Osteocyte (in vitro differentiated cells): ENCODE measurements at regions not wholly inside any gene's neighbourhood (a gene's known extent, or its start where the extent isn't known, plus 50 kb on each side); places are given as distances from the start of the nearest gene placed in this dataset.

Experiments used
- DNase-seq: peaks from one replicate; pipeline ENCODE4 v3.0.0; 2021; ENCODE audit warnings: mixed read lengths; ENCODE audit not compliant: unreplicated experiment; ENCODE audit errors: extremely low spot score
- H3K27ac Mint-ChIP-seq: one replicate; pipeline ENCODE4 v1.8.0; 2021; ENCODE audit warnings: mild to moderate bottlenecking, mixed read lengths; ENCODE audit not compliant: unreplicated experiment
- H3K27me3 Mint-ChIP-seq: one replicate; pipeline ENCODE4 v1.8.0; 2021; ENCODE audit warnings: mixed read lengths; ENCODE audit not compliant: unreplicated experiment
- H3K36me3 Mint-ChIP-seq: one replicate; pipeline ENCODE4 v1.8.0; 2021; ENCODE audit warnings: mixed read lengths; ENCODE audit not compliant: unreplicated experiment
- H3K4me1 Mint-ChIP-seq: one replicate; pipeline ENCODE4 v1.8.0; 2021; ENCODE audit warnings: mixed read lengths; ENCODE audit not compliant: unreplicated experiment
- H3K4me3 Mint-ChIP-seq: one replicate; pipeline ENCODE4 v1.8.0; 2021; ENCODE audit warnings: mild to moderate bottlenecking, moderate library complexity, mixed read lengths; ENCODE audit not compliant: unreplicated experiment
- H3K9me3 Mint-ChIP-seq: one replicate; pipeline ENCODE4 v1.8.0; 2021; ENCODE audit warnings: mixed read lengths; ENCODE audit not compliant: unreplicated experiment
- TF ChIP-seq, protein P1 (sequence below): fragments of 200-600 bp; sonication (generic); IDR thresholded peaks from 2 replicates; pipeline ENCODE4 v1.5.0; 2021; ENCODE audit warnings: antibody characterized with exemption, mild to moderate bottlenecking, moderate library complexity

DNA sequence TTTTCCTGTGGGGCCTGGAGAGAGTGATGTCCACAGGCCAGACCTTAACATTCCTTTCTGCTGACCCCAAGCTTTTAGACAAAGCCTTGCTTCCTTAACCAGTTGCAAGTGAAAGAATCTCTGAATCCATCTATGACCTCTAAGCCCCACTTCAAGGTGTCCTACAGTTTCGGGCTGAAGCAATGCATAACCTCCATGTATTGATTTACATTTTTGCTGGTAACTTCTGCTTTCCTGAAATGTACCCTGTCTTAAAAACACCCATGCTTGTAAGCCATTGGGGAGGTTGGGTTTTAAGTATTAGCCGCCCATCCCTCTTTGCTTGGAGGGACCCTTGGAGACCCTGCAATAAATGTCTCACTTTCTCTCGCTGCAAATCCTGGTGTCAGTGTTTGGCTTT, 190.6 kb downstream of the VRK1 start:
- TF ChIP-seq, protein P1, sequence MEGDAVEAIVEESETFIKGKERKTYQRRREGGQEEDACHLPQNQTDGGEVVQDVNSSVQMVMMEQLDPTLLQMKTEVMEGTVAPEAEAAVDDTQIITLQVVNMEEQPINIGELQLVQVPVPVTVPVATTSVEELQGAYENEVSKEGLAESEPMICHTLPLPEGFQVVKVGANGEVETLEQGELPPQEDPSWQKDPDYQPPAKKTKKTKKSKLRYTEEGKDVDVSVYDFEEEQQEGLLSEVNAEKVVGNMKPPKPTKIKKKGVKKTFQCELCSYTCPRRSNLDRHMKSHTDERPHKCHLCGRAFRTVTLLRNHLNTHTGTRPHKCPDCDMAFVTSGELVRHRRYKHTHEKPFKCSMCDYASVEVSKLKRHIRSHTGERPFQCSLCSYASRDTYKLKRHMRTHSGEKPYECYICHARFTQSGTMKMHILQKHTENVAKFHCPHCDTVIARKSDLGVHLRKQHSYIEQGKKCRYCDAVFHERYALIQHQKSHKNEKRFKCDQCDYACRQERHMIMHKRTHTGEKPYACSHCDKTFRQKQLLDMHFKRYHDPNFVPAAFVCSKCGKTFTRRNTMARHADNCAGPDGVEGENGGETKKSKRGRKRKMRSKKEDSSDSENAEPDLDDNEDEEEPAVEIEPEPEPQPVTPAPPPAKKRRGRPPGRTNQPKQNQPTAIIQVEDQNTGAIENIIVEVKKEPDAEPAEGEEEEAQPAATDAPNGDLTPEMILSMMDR = no peak
- Mint-ChIP-seq H3K27me3 (no peaks in the 10 kb centered on the region), H3K27ac (no peak overlapping the region), H3K9me3 (peaks cover 36% of the 10 kb centered on the region), H3K36me3 (no peaks in the 10 kb centered on the region), H3K4me3 (no peak overlapping the region), H3K4me1 (no peaks in the 10 kb centered on the region)
- DNase-seq = no peak

- Mint-ChIP-seq H3K27ac (no peak overlapping the region), H3K4me3 (no peak overlapping the region), H3K4me1 (no peaks in the 10 kb centered on the region), H3K27me3 (no peaks in the 10 kb centered on the region), H3K9me3 (peaks cover 30% of the 10 kb centered on the region), H3K36me3 (no peaks in the 10 kb centered on the region)
- peak; percentile 21 for DNase-seq
- TF ChIP-seq, protein P1 = no peak
These were observed 192.1 kb downstream of the VRK1 start for GRCh38 chr14:96989306-96989705.

GRCh38 chr14:96991226-96991625, 194.0 kb downstream of the VRK1 start:
- Mint-ChIP-seq H3K9me3 (peaks cover 24% of the 10 kb centered on the region), H3K4me1 (no peaks in the 10 kb centered on the region), H3K36me3 (no peaks in the 10 kb centered on the region), H3K27ac (no peak overlapping the region), H3K27me3 (no peaks in the 10 kb centered on the region), H3K4me3 (no peak overlapping the region)
- DNase-seq = peak; percentile 46
- TF ChIP-seq, protein P1 = no peak

DNA sequence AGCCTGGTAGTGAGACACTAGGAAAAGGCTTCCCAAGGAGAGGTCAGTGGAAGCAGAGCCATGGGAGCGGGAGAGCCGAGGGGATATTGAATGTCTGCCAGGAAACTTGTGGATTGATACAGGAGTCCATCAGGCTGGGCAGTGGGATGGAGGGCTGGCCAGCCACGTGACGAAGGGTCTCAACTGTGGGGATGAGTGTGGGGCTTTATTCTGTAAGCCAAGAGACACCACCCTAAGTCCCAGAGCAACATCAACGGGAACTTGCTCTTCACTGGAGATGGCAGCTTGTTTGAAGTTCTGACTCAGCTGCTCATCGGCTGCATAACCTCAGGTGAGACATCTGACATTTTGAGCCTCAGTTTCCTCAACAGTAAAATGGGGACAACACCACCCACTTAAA, 197.8 kb downstream of the VRK1 start:
- TF ChIP-seq, protein P1 = no peak
- DNase-seq = peak; percentile 69
- H3K27ac Mint-ChIP-seq = no peak overlapping the region
- H3K27me3 Mint-ChIP-seq = no peaks in the 10 kb centered on the region
- no peak overlapping the region for H3K4me3 Mint-ChIP-seq
- H3K36me3 Mint-ChIP-seq = no peaks in the 10 kb centered on the region
- no peaks in the 10 kb centered on the region for H3K4me1 Mint-ChIP-seq
- H3K9me3 Mint-ChIP-seq = peaks cover 32% of the 10 kb centered on the region

DNA sequence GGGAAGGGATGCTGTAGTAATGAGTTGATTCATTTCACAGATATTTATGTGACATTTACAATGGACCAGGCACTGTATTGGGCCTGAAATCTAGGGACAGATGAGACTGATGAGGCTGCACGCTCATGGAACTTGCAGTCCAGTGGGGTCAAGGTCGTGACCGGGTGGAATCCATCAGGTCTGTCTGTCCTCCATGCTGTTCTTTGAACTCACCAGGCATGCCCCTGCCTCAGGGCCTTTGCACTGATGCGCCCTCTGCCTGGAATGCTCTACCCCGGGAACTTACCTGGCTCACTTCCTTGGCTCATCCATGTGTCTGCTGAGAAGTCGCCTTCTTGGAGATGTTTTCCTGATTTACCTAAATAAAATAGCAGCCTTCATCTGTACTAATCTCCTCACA, 200.1 kb downstream of the VRK1 start:
- Mint-ChIP-seq H3K4me3 (no peak overlapping the region), H3K36me3 (no peaks in the 10 kb centered on the region), H3K9me3 (peaks cover 28% of the 10 kb centered on the region), H3K27ac (no peak overlapping the region), H3K4me1 (no peaks in the 10 kb centered on the region), H3K27me3 (no peaks in the 10 kb centered on the region)
- DNase-seq = peak; percentile 53
- TF ChIP-seq, protein P1 = no peak
